ENCODE measurements at regions not wholly inside any gene's neighbourhood (a gene's known extent, or its start where the extent isn't known, plus 50 kb on each side); places are given as distances from the start of the nearest gene placed in this dataset.

- TF ChIP-seq CTCF (IDR thresholded peaks at IDR 0.05) (no peak), POLR2A (IDR thresholded peaks at IDR 0.05) (no peak)
These were observed 435.8 kb downstream of the KCNJ18 start for GRCh38 chr17:22128171-22128570.

Data from adrenal gland (tissue), 5 donors.